ENCODE measurements at regions not wholly inside any gene's neighbourhood (a gene's known extent, or its start where the extent isn't known, plus 50 kb on each side); places are given as distances from the start of the nearest gene placed in this dataset.

GRCh38 chr9:135010921-135011320 lies 76.5 kb upstream of the OLFM1 start:
- no peak for DNase-seq (ENCODE audit: low read depth)
- H3K4me3 ChIP-seq (ENCODE audit: control insufficient read depth, low read depth, low read length): no peak overlapping the region
- TF ChIP-seq, protein P1, sequence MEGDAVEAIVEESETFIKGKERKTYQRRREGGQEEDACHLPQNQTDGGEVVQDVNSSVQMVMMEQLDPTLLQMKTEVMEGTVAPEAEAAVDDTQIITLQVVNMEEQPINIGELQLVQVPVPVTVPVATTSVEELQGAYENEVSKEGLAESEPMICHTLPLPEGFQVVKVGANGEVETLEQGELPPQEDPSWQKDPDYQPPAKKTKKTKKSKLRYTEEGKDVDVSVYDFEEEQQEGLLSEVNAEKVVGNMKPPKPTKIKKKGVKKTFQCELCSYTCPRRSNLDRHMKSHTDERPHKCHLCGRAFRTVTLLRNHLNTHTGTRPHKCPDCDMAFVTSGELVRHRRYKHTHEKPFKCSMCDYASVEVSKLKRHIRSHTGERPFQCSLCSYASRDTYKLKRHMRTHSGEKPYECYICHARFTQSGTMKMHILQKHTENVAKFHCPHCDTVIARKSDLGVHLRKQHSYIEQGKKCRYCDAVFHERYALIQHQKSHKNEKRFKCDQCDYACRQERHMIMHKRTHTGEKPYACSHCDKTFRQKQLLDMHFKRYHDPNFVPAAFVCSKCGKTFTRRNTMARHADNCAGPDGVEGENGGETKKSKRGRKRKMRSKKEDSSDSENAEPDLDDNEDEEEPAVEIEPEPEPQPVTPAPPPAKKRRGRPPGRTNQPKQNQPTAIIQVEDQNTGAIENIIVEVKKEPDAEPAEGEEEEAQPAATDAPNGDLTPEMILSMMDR (conservative IDR thresholded peaks at IDR 0.05; ENCODE audit: control insufficient read depth, insufficient read depth, low read depth, low read length): no peak

- no peak overlapping the region for H3K4me3 ChIP-seq (ENCODE audit: control insufficient read depth, low read depth, low read length)
- no peak for DNase-seq (ENCODE audit: low read depth)
- TF ChIP-seq, protein P1 (conservative IDR thresholded peaks at IDR 0.05; ENCODE audit: control insufficient read depth, insufficient read depth, low read depth, low read length): no peak
Observed at GRCh38 chr9:135012166-135012565, 75.3 kb upstream of the OLFM1 start.

DNA sequence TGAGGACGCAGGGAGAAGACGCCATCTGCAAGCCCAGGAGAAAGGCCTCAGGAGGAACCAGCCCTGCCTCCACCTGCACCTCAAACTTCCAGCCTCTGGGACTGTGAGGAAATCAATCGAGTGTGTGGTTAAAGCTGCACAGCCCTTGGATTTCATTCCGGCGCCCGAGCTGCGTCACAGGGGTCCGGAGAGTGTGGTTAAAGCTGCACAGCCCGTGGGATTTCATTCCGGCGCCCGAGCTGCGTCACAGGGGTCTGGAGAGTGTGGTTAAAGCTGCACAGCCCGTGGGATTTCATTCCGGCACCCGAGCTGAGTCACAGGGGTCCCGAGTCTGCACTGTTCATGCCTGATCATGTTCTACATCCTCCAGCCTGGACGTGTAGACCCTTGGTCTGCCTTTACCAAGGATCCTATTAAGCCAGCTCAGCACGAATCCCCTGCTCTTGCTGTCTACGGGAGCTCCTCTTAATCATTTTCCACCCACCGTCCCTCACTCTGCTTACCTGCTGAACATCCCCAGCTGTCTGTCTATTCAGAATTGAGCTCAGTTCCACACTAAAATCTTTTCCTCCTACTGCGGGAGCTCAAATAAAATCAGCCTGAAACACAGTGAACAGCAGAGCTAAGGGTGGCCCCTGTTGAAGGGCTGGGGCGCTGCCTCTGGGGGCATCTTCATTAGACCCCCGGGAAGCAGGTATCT lies 73.0 kb upstream of the OLFM1 start:
- DNase-seq (ENCODE audit: low read depth): no peak
- no peak overlapping the region for H3K4me3 ChIP-seq (ENCODE audit: control insufficient read depth, low read depth, low read length)
- TF ChIP-seq, protein P1 (conservative IDR thresholded peaks at IDR 0.05; ENCODE audit: control insufficient read depth, insufficient read depth, low read depth, low read length): no peak

DNA sequence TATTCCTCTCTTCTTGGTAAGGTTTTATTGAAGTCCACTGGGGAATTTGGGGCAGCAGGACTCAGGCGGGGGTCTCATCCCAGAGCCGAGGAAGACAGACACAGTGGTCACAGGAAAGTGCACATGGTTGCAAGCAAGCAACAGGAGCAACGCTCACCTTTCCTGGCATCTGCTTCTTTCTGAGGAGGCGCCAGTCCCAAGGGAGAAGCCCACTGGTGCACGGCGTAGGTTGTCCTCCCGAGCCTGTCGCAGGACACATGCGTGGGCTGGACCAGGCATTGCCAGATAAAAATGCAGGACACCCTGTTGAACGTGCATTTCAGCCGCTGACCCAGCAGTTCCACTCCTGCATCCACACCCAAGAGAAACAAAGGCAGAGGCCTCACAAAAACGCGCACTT lies 72.4 kb upstream of the OLFM1 start:
- no peak for DNase-seq (ENCODE audit: low read depth)
- TF ChIP-seq, protein P1 (conservative IDR thresholded peaks at IDR 0.05; ENCODE audit: control insufficient read depth, insufficient read depth, low read depth, low read length): no peak
- H3K4me3 ChIP-seq (ENCODE audit: control insufficient read depth, low read depth, low read length): no peak overlapping the region

GRCh38 chr9:135015565-135015964 lies 71.9 kb upstream of the OLFM1 start:
- TF ChIP-seq, protein P1 (conservative IDR thresholded peaks at IDR 0.05; ENCODE audit: control insufficient read depth, insufficient read depth, low read depth, low read length): no peak
- DNase-seq (ENCODE audit: low read depth): no peak

GRCh38 chr9:135016037-135016640 lies 71.3 kb upstream of the OLFM1 start:
- H3K4me3 ChIP-seq (ENCODE audit: control insufficient read depth, low read depth, low read length): no peak overlapping the region
- DNase-seq (ENCODE audit: low read depth): no peak
- TF ChIP-seq, protein P1 (conservative IDR thresholded peaks at IDR 0.05; ENCODE audit: control insufficient read depth, insufficient read depth, low read depth, low read length): no peak

More at GRCh38 chr9:135015565-135015964, 71.9 kb upstream of the OLFM1 start:
- H3K4me3 ChIP-seq (ENCODE audit: control insufficient read depth, low read depth, low read length): no peak overlapping the region

All from fibroblast of mammary gland (primary cell).